GM23248 (cell line): ENCODE measurements at regions not wholly inside any gene's neighbourhood (a gene's known extent, or its start where the extent isn't known, plus 50 kb on each side); places are given as distances from the start of the nearest gene placed in this dataset.

Experiments
- EZH2 ChIP-seq: fragments of 200-600 bp; sonication (generic); IDR thresholded peaks from 2 replicates; pipeline ENCODE4 v1.6.1; 2018; ENCODE audit warnings: antibody characterized with exemption, mild to moderate bottlenecking; ENCODE audit not compliant: insufficient read depth, poor library complexity, severe bottlenecking
- EZH2phosphoT487 ChIP-seq: fragments of 200-600 bp; sonication (generic); IDR thresholded peaks from 2 replicates; pipeline ENCODE4 v1.6.1; 2018; ENCODE audit warnings: antibody characterized with exemption, moderate library complexity, mild to moderate bottlenecking, low read depth; ENCODE audit not compliant: insufficient read depth

DNA sequence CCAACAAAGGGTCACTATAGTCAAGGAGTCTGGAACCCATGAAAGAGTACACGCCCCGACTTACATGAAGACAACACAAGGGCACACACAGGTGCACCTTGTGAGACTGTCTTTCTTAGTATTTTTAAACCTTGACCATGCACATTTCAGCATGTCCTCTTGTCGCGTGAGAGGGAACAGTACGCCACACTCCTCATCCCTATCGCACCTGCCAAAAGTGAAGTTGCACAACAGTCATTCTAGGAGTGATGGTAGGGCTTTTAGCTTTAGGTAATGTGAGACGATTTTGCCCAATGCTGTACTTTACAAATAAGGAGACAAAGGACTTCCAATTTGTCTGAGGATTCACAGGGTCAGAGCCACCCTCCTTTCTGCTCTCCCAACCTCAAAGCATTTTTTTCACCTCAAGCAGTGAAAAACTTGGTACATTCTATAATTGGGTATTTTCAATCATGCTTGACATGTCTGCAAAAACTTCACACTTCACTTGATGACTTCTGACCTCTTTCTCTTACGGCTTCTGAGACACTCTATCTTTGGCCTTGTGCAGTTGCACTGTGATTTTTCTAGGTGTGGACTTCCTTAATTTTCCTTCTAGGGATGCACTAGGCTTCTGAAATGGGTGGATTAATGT is 173.9 kb upstream of the GRB10 start:
- no peak for TF ChIP-seq EZH2
- no peak for TF ChIP-seq EZH2phosphoT487
